ENCODE measurements at regions not wholly inside any gene's neighbourhood (a gene's known extent, or its start where the extent isn't known, plus 50 kb on each side); places are given as distances from the start of the nearest gene placed in this dataset.

- ATAC-seq (no peak), DNase-seq (ENCODE audit: low read depth, low spot score) (no peak)
- CTCF ChIA-PET: no interaction called here
- Histone ChIP-seq H3K4me1 (ENCODE audit: control insufficient read depth, insufficient read depth, low read length) (no peaks in the 10 kb centered on the region), H3K27ac (ENCODE audit: low read length) (no peak overlapping the region), H3K36me3 (ENCODE audit: control insufficient read depth, insufficient read depth, low read length) (no peaks in the 10 kb centered on the region), H3K27me3 (ENCODE audit: control insufficient read depth, insufficient read depth, low read length) (no peaks in the 10 kb centered on the region), H3K9me3 (ENCODE audit: control insufficient read depth, insufficient read depth, low read depth, low read length) (no peaks in the 10 kb centered on the region), H3K4me3 (ENCODE audit: low read depth in 2 of 2, low read length in 2 of 2) (no peak overlapping the region)
- no TSS peak for BruUV-seq (replicated peaks)
- intact Hi-C loops (cut with micrococcal nuclease; ENCODE audit: unreplicated experiment) (no loop called here), in situ Hi-C loops (cut with HindIII; ENCODE audit: low pct_unique_long_range_greater_than_20kb, low sequenced_read_pairs) (no loop called here)
- TF ChIP-seq REST (IDR thresholded peaks at IDR 0.05; ENCODE audit: insufficient read depth in 1 of 2, low read depth in 2 of 2, low read length in 1 of 2) (no peak), SIN3A (IDR thresholded peaks at IDR 0.05; ENCODE audit: borderline replicate concordance, insufficient read depth, low read depth, low read length) (no peak), CTCF (IDR thresholded peaks at IDR 0.05) (no peak), POLR2AphosphoS5 (IDR thresholded peaks at IDR 0.05; ENCODE audit: low read depth, low read length) (no peak), TCF7L2 (IDR thresholded peaks at IDR 0.05; ENCODE audit: low read depth, low read length) (no peak)
- POLR2A ChIA-PET: no interaction called here
Observed at GRCh38 chr9:117927354-117927753, 223.2 kb downstream of the TLR4 start.

- intact Hi-C loops (cut with micrococcal nuclease; ENCODE audit: unreplicated experiment): no loop called here
- no peak overlapping the region for H3K27ac ChIP-seq (ENCODE audit: low read length)
- H3K27me3 ChIP-seq (ENCODE audit: control insufficient read depth, insufficient read depth, low read length): no peaks in the 10 kb centered on the region
- H3K4me1 ChIP-seq (ENCODE audit: control insufficient read depth, insufficient read depth, low read length): no peaks in the 10 kb centered on the region
- no peaks in the 10 kb centered on the region for H3K36me3 ChIP-seq (ENCODE audit: control insufficient read depth, insufficient read depth, low read length)
- ATAC-seq (no peak), DNase-seq (ENCODE audit: low read depth, low spot score) (no peak)
- in situ Hi-C loops (cut with HindIII; ENCODE audit: low pct_unique_long_range_greater_than_20kb, low sequenced_read_pairs): no loop called here
- BruUV-seq (replicated peaks): no TSS peak
- POLR2A ChIA-PET: no interaction called here
- no peak overlapping the region for H3K4me3 ChIP-seq (ENCODE audit: low read depth in 2 of 2, low read length in 2 of 2)
- no peaks in the 10 kb centered on the region for H3K9me3 ChIP-seq (ENCODE audit: control insufficient read depth, insufficient read depth, low read depth, low read length)
- TF ChIP-seq REST (IDR thresholded peaks at IDR 0.05; ENCODE audit: insufficient read depth in 1 of 2, low read depth in 2 of 2, low read length in 1 of 2) (no peak), CTCF (IDR thresholded peaks at IDR 0.05) (no peak), SIN3A (IDR thresholded peaks at IDR 0.05; ENCODE audit: borderline replicate concordance, insufficient read depth, low read depth, low read length) (no peak), TCF7L2 (IDR thresholded peaks at IDR 0.05; ENCODE audit: low read depth, low read length) (no peak), POLR2AphosphoS5 (IDR thresholded peaks at IDR 0.05; ENCODE audit: low read depth, low read length) (no peak)
- CTCF ChIA-PET: no interaction called here
Observed at GRCh38 chr9:117929868-117930267, 225.7 kb downstream of the TLR4 start.

All from Panc1 (cell line).